HCT116 (cell line): ENCODE measurements at regions not wholly inside any gene's neighbourhood (a gene's known extent, or its start where the extent isn't known, plus 50 kb on each side); places are given as distances from the start of the nearest gene placed in this dataset.

Experiments used
- ATAC-seq: fragments of 200-7000 bp; cut with Tn5 transposase; 2 replicates; pipeline ENCODE4 v1.9.1; 2020; ENCODE audit warnings: mild to moderate bottlenecking, moderate library complexity
- BruUV-seq: library from RNA; stranded (reverse); fragments of 400-500 nt; replicated peaks from 2 replicates; lab custom pipeline; 2021; lab: Mats Ljungman, UMichigan
- CTCF ChIA-PET: fragments of 300-600 bp; sonication (Branson Sonifier 250); formaldehyde crosslinking; loops from one replicate; lab custom pipeline; 2021; ENCODE audit warnings: antibody characterized with exemption; lab: Charles Lee
- POLR2A ChIA-PET: fragments of 300-600, 350-600 bp; sonication (Branson Sonifier 250); formaldehyde crosslinking; loops from one replicate; lab custom pipeline; 2021; ENCODE audit warnings: antibody characterized with exemption; lab: Charles Lee
- RAD21 ChIA-PET, 2 experiments: fragments of 300-600 bp; sonication (Branson Sonifier 250); formaldehyde crosslinking; loops; one replicate each; lab custom pipeline; 2023; ENCODE audit warnings: low total read pairs in 2 of 2; ENCODE audit not compliant: uncharacterized antibody in 2 of 2, unreplicated experiment in 2 of 2, low non-redundant PET in 1 of 2; lab: Charles Lee
- DNase-seq: peaks from one replicate; pipeline ENCODE4 v3.0.0-alpha.2; 2010; ENCODE audit warnings: low read depth, low spot score
- H2AFZ ChIP-seq: fragments of 200-600 bp; shearing (Covaris generic), sonication (generic); 2 replicates; pipeline ENCODE4 v1.6.1; 2017; ENCODE audit warnings: low read depth, mixed run types, mixed read lengths, antibody characterized with exemption, low read length; ENCODE audit not compliant: poor library complexity, severe bottlenecking
- H3K27ac ChIP-seq: 2 replicates; pipeline ENCODE4 v1.5.1; 2012; ENCODE audit warnings: low read depth, low read length
- H3K27me3 ChIP-seq: fragments of 200-600 bp; sonication (generic); 2 replicates; pipeline ENCODE4 v1.6.1; 2016; ENCODE audit warnings: mixed run types, low read length, mixed read lengths; ENCODE audit not compliant: insufficient read depth
- H3K36me3 ChIP-seq, 2 experiments: fragments of 200-500 bp in 1 of 2; fragments of 200-600 bp in 1 of 2; sonication (Bioruptor generic) in 1 of 2; sonication (generic) in 1 of 2; 2 replicates each; pipeline versions ENCODE4 v1.5.1 to v1.6.1; 2014 to 2016; ENCODE audit warnings: low read length in 2 of 2, inconsistent platforms in 1 of 2, mixed read lengths in 1 of 2, mixed run types in 1 of 2; ENCODE audit not compliant: insufficient read depth in 2 of 2, control insufficient read depth in 1 of 2
- H3K4me1 ChIP-seq, 2 experiments: fragments of 200-600 bp in 1 of 2; sonication (generic) in 1 of 2; 2 replicates each; pipeline versions ENCODE4 v1.5.1 to v1.6.1; 2012 to 2017; ENCODE audit warnings: low read length in 2 of 2, inconsistent platforms in 1 of 2, mild to moderate bottlenecking in 1 of 2, mixed read lengths in 1 of 2, mixed run types in 1 of 2, moderate library complexity in 1 of 2; ENCODE audit not compliant: insufficient read depth in 2 of 2, control insufficient read depth in 1 of 2
- H3K4me2 ChIP-seq: fragments of 200-600 bp; sonication (generic); 2 replicates; pipeline ENCODE4 v1.6.1; 2017; ENCODE audit warnings: mixed run types, low read length, mixed read lengths
- H3K4me3 ChIP-seq, 2 experiments: fragments of 200-600 bp in 1 of 2; sonication (generic) in 1 of 2; replicated peaks in 1 of 2; 2 replicates each; pipeline ENCODE4 v1.5.1; 2011 to 2016; ENCODE audit warnings: low read length in 2 of 2, control low read depth in 1 of 2, low read depth in 1 of 2, mild to moderate bottlenecking in 1 of 2, mixed read lengths in 1 of 2, mixed run types in 1 of 2
- H3K79me2 ChIP-seq: fragments of 200-600 bp; sonication (generic); 2 replicates; pipeline ENCODE4 v1.6.1; 2017; ENCODE audit warnings: mild to moderate bottlenecking, mixed run types, low read length, moderate library complexity, mixed read lengths; ENCODE audit not compliant: insufficient read depth
- H3K9ac ChIP-seq: fragments of 200-600 bp; sonication (generic); 2 replicates; pipeline ENCODE4 v1.6.1; 2016; ENCODE audit warnings: low read length, mixed read lengths
- H3K9me2 ChIP-seq: fragments of 200-600 bp; sonication (generic), shearing (Covaris generic); 2 replicates; pipeline ENCODE4 v1.6.1; 2017; ENCODE audit warnings: mixed run types, mild to moderate bottlenecking, moderate library complexity; ENCODE audit not compliant: insufficient read depth
- H3K9me3 ChIP-seq, 2 experiments: fragments of 200-500 bp in 1 of 2; fragments of 200-600 bp in 1 of 2; sonication (Bioruptor generic) in 1 of 2; sonication (generic) in 1 of 2; 2 replicates each; pipeline ENCODE4 v1.6.1; 2014 to 2017; ENCODE audit warnings: low read length in 2 of 2, mixed read lengths in 2 of 2, inconsistent platforms in 1 of 2, low read depth in 1 of 2, mild to moderate bottlenecking in 1 of 2, mixed run types in 1 of 2, moderate library complexity in 1 of 2; ENCODE audit not compliant: control insufficient read depth in 1 of 2, insufficient read depth in 1 of 2
- H4K20me1 ChIP-seq: fragments of 200-600 bp; sonication (generic), shearing (Covaris generic); 2 replicates; pipeline ENCODE4 v1.6.1; 2017; ENCODE audit warnings: mixed run types, mild to moderate bottlenecking, moderate library complexity; ENCODE audit not compliant: insufficient read depth
- CBX3 ChIP-seq: IDR thresholded peaks from 2 replicates; pipeline ENCODE4 v1.6.1; 2012; ENCODE audit warnings: low read depth
- CEBPB ChIP-seq: IDR thresholded peaks from 2 replicates; pipeline ENCODE4 v1.6.1; 2012; ENCODE audit warnings: low read depth
- CTCF ChIP-seq, 3 experiments: fragments of 200-600 bp in 1 of 3; sonication (generic) in 1 of 3; IDR thresholded peaks in 2 of 3; conservative IDR thresholded peaks in 1 of 3; 2 replicates each; pipeline ENCODE4 v1.5.1; 2012 to 2017; ENCODE audit warnings: low read depth in 2 of 3, low read length in 2 of 3, antibody characterized with exemption in 1 of 3, borderline replicate concordance in 1 of 3, control low read depth in 1 of 3, mild to moderate bottlenecking in 1 of 3, mixed read lengths in 1 of 3, mixed run types in 1 of 3, moderate library complexity in 1 of 3; ENCODE audit not compliant: insufficient read depth in 1 of 3
- EGR1 ChIP-seq: IDR thresholded peaks from 2 replicates; pipeline ENCODE4 v1.6.1; 2012; ENCODE audit warnings: low read depth
- EZH2phosphoT487 ChIP-seq: fragments of 200-600 bp; IDR thresholded peaks from 2 replicates; pipeline ENCODE4 v1.6.1; 2018; ENCODE audit warnings: antibody characterized with exemption, borderline replicate concordance
- POLR2A ChIP-seq: IDR thresholded peaks from 2 replicates; pipeline ENCODE4 v1.7.0; 2011; ENCODE audit warnings: borderline replicate concordance; ENCODE audit not compliant: insufficient read depth, insufficient read length; ENCODE audit errors: extremely low read depth
- POLR2AphosphoS5 ChIP-seq: IDR thresholded peaks from 2 replicates; pipeline ENCODE4 v1.6.1; 2011; ENCODE audit warnings: mild to moderate bottlenecking, low read depth, low read length, moderate library complexity
- RAD21 ChIP-seq: IDR thresholded peaks from 2 replicates; pipeline ENCODE4 v1.6.1; 2012; ENCODE audit warnings: low read depth, mild to moderate bottlenecking
- REST ChIP-seq: IDR thresholded peaks from 2 replicates; pipeline ENCODE4 v1.6.1; 2012; ENCODE audit warnings: low read depth
- SIN3A ChIP-seq: IDR thresholded peaks from 2 replicates; pipeline ENCODE4 v1.6.1; 2012; ENCODE audit warnings: low read depth
- SP1 ChIP-seq: IDR thresholded peaks from 2 replicates; pipeline ENCODE4 v1.6.1; 2012; ENCODE audit warnings: low read depth
- SRF ChIP-seq: IDR thresholded peaks from 2 replicates; pipeline ENCODE4 v1.6.1; 2012; ENCODE audit warnings: low read depth
- TCF7L2 ChIP-seq: IDR thresholded peaks from 2 replicates; pipeline ENCODE4 v1.7.0; 2011; ENCODE audit warnings: borderline replicate concordance, inconsistent platforms; ENCODE audit not compliant: insufficient read depth, insufficient read length; ENCODE audit errors: extremely low read depth
- YY1 ChIP-seq: IDR thresholded peaks from 2 replicates; pipeline ENCODE4 v1.6.1; 2011; ENCODE audit warnings: low read length, low read depth, moderate library complexity, mild to moderate bottlenecking; ENCODE audit not compliant: insufficient replicate concordance; ENCODE audit errors: extremely low read depth
- ZBTB33 ChIP-seq: IDR thresholded peaks from 2 replicates; pipeline ENCODE4 v1.6.1; 2011; ENCODE audit warnings: mild to moderate bottlenecking, low read length, moderate library complexity; ENCODE audit not compliant: insufficient replicate concordance; ENCODE audit errors: extremely low read depth
- ZFX ChIP-seq: fragments of 450-650 bp; IDR thresholded peaks from 2 replicates; pipeline ENCODE4 v1.6.1; 2017
- ZNF274 ChIP-seq: fragments of 200-500 bp; sonication (Bioruptor generic); IDR thresholded peaks from 2 replicates; pipeline ENCODE4 v1.6.1; 2014; ENCODE audit warnings: mild to moderate bottlenecking, low read depth, low read length, inconsistent platforms
- intact Hi-C: fragments of 100-400 bp; cut with micrococcal nuclease; formaldehyde crosslinking; loops from 2 replicates; pipeline ENCODE4 v1.10.0; 2022

GRCh38 chr2:122800781-122801180 is 1045.3 kb downstream of the TSN start:
- intact Hi-C loops, result no loop called here
- no peak overlapping the region for H3K27ac ChIP-seq

More at GRCh38 chr2:122800781-122801180, 1045.3 kb downstream of the TSN start:
- DNase-seq, result no peak
- Histone ChIP-seq H3K79me2 (no peaks in the 10 kb centered on the region), H3K36me3 (no peaks in the 10 kb centered on the region), H3K9ac (no peak overlapping the region), H3K9me2 (no peaks in the 10 kb centered on the region), H2AFZ (no peak overlapping the region), H4K20me1 (no peaks in the 10 kb centered on the region), H3K4me2 (no peak overlapping the region), H3K27me3 (no peaks in the 10 kb centered on the region), H3K9me3 (peaks cover 13 to 16% of the 10 kb centered on the region in 2 experiments; a peak in 2 of 4 replicates), H3K4me1 (no peaks in the 10 kb centered on the region), H3K4me3 (no peak overlapping the region)
- CTCF ChIA-PET, result no interaction called here
- ATAC-seq, result no peak
- no peak for TF ChIP-seq CBX3
- no peak for TF ChIP-seq CEBPB
- no peak for TF ChIP-seq POLR2AphosphoS5
- TF ChIP-seq TCF7L2, result no peak
- no peak for TF ChIP-seq REST
- no peak for TF ChIP-seq SRF
- no peak for TF ChIP-seq ZBTB33
- no peak for TF ChIP-seq SIN3A
- no peak for TF ChIP-seq SP1
- no peak for TF ChIP-seq ZFX
- TF ChIP-seq RAD21, result no peak
- no peak for TF ChIP-seq EZH2phosphoT487
- no peak for TF ChIP-seq CTCF (IDR thresholded peaks at IDR 0.05 in 2 of 3, conservative IDR thresholded peaks at IDR 0.05 in 1 of 3; ENCODE audit: borderline replicate concordance in 1 of 3, insufficient read depth in 1 of 3, low read depth in 2 of 3, low read length in 2 of 3)
- no peak for TF ChIP-seq YY1
- TF ChIP-seq EGR1, result no peak
- TF ChIP-seq ZNF274, result no peak
- TF ChIP-seq POLR2A, result no peak
- BruUV-seq, result no TSS peak
- POLR2A ChIA-PET, result no interaction called here
- RAD21 ChIA-PET, result no interaction called here
